ENCODE measurements at regions not wholly inside any gene's neighbourhood (a gene's known extent, or its start where the extent isn't known, plus 50 kb on each side); places are given as distances from the start of the nearest gene placed in this dataset.

DNA sequence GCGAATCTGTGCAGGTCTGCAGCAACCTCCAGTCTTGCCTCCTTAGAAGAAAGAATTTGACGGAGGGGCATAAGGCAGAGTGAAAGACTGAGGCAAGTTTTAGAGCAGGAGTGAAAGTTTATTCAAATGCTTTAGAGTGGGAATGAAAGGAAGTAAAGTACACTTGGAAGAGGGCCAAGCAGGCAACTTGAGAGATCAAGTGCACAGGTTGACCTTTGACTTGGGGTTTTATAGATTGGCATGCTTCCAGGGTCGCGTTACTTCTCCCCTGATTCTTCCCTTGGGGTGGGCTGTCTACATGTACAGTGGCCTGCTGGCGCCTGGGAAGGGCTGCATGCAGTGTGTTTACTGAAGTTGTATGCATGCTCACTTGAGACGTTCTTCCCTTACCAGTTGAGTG is 127.2 kb upstream of the FER start:
- TF ChIP-seq POLR2A (IDR thresholded peaks at IDR 0.05; ENCODE audit: low read depth, low read length) = no peak
- no peak for TF ChIP-seq POLR2AphosphoS5 (IDR thresholded peaks at IDR 0.05; ENCODE audit: low read depth, low read length)
- TF ChIP-seq TAF1 (IDR thresholded peaks at IDR 0.05; ENCODE audit: borderline replicate concordance, low read depth, low read length) = no peak

All from GM12892 (cell line).